HG02642 (cell line): ENCODE measurements at regions not wholly inside any gene's neighbourhood (a gene's known extent, or its start where the extent isn't known, plus 50 kb on each side); places are given as distances from the start of the nearest gene placed in this dataset.
"Not testable (repeated sequence)": the region's sequence is repeated elsewhere in the genome, so short reads cannot be mapped to it uniquely, and the experiment has no call there.

Experiments
- ATAC-seq: cut with Tn5 transposase; IDR thresholded peaks from one replicate; pipeline ENCODE4 v1.9.1; 2021; ENCODE audit warnings: mild to moderate bottlenecking; ENCODE audit not compliant: unreplicated experiment, poor library complexity

DNA sequence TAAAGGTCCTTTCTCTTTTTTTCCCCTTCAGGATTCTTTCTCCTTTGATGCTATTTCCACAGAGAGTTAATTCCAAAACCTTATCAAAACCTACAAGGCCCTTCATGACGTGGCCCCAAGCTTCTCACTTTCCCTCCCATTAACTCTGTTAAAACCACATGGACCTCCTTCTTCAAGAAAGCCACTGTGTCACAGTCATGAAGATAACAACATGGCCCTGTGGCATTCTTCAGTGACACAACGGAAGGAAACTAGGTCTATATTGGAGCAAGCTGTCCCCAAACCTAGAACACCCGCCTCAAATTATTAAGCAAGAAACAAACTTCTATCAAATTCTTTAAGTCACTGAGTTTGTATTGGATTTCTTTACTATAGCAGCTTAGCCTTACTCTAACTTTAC lies 611.1 kb downstream of the NUF2 start:
- no peak for ATAC-seq

DNA sequence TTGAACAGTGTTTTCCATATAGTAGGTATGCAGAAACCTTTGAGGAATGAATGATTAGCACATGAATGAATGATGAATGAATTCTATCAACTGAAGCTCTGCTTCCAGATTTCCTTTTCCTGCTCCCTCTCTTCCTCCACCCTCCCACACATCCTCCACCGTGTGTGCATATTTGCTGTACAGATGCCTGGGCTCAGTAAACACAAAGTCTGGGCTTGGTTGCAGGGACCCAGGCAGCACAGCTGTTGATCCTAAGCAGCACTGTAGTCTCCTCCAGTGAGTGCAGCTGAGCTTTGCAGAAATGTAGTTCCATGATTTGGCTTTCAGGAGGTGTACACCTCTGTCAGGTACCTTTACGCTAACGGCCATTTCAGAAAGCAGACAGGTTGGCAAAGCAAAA lies 611.7 kb downstream of the NUF2 start:
- ATAC-seq, result no peak

DNA sequence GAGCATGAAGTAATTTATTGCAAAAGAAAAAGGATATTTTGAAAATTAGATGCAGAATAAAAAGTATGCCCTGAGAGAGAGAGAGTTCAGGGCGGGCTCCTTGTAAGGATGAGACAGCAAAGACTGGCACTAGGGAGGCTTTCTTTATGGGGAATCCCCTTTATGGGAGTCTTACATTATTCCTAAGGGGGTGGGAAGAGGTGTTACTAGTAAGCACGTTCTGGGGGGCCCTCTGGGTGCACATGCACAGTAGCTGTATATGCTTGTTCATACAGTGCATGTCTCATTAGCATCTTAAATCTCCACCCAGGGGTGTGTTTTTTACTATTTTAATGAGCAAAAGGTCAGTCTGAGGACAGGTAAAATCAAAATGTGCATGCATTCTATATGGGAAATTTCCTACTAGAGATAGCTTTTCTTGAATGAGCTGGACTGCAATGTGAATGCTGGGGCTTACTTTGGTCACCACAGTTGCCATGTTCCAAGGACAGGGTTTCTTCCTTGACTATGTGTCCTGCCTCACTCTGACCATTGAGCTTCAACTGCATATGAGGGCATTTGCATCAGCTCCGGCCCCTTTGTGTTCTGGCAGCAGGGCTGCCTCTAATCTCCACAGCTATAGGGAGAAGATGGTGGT lies 614.1 kb downstream of the NUF2 start:
- ATAC-seq, result no peak

DNA sequence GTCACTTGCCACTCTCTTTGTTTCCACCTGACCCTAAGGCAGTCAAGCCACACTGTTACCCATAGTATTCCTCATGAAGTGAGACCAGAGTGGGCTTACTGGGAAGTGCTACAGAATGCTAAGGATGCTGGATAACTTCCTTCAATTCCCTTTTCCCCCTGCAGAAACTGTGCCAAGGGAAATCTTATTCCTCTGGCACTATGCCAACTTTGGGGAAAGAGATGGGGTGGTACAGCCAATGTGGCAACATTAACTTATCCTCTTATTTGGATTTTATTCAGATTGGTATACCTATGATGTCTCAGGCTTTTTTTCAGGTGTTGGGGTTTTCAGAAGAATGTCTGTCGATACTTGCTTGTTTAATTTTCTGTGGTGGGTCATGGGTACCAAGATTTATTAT lies 599.4 kb upstream of the PBX1 start:
- no peak for ATAC-seq

DNA sequence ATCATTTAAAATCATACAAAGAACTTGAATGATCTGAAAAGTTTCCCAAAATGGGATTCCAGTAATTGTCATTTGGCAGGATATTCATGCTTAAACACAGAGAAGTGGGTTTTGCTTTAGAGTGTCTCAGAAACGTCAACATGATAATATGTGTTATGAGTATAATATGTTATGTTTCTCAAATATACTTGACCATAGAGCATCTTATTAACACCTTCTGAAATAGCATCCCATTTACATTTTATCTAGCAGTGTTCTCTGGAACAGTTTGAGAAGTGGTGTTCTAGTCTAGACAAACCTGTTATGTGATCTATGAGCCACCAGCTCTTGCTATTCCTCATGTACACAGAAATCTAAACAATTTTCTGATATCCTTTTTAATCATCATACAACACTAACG lies 588.8 kb upstream of the PBX1 start:
- no peak for ATAC-seq

DNA sequence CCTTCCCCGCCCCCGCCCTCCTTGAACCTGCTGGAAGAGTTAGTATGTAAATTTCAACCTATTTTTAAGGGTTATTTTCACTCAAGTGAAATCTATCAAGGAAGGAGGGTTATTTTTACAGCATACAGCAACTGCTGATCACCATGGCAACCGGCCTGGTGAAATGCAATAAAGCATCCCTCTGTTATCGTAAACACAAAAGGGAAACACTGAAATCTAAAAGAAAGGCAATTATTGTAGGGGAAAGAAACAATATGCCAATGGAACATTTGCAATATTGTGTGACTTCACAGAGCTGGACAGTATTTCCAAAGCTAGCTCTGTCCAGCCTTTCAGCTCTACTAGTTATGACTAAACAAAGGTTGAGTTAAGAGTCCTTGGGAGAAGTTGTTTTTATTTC lies 588.3 kb upstream of the PBX1 start:
- ATAC-seq, result no peak

DNA sequence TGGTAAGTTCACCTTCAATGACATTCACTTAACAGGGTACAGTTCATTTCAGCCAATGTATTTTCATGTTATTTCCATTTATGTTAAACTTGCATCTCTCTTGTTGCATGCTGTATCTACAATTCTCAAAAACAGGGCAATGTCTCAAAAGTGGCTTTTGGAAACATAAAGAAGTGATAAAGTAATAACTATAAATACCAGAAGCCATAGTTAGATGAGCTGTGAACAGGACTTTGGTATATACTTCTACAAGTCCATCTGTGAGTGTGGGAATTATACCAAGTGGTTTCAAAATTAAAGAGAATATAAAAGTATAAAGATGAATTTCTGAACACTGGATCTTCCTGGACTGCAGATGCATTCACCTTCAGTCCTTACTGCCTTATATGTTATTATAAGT lies 585.4 kb upstream of the PBX1 start:
- ATAC-seq, result no peak

DNA sequence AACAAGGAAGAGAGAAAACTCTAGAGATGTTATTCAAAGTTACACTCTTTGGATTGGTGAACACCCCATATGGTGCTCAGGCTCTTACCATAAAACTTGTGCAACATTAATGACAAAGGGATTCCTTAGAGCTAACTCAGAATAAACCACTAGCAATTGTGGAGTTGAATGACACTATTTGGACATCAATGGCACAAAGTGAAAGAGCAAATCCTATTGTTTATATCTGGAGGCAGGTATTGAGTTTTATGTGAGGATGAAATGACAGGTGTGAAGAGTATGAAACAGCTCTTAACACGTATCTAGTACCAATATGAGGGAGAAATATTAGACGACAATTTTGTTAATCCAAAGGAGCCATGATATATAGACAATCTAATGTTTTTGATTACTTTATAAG lies 584.9 kb upstream of the PBX1 start:
- no peak for ATAC-seq

DNA sequence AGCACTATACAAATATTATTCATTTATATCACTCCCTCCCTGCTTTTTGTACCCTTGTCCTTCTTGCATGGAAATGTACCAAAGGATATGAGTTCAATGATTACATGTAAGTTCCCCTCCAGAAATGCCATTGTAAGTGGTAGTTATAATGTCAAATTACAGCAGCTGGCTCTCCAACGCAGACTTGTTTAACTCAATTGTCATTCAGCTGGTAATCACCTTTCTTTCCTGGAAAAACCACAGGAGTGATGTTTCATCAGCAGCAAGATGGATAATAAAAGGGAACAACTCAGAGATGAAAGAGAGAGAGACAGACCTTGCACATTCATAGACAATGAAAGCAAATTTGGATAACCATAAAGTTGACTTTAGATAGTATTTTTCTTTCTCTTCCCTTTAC lies 578.6 kb upstream of the PBX1 start:
- no peak for ATAC-seq

DNA sequence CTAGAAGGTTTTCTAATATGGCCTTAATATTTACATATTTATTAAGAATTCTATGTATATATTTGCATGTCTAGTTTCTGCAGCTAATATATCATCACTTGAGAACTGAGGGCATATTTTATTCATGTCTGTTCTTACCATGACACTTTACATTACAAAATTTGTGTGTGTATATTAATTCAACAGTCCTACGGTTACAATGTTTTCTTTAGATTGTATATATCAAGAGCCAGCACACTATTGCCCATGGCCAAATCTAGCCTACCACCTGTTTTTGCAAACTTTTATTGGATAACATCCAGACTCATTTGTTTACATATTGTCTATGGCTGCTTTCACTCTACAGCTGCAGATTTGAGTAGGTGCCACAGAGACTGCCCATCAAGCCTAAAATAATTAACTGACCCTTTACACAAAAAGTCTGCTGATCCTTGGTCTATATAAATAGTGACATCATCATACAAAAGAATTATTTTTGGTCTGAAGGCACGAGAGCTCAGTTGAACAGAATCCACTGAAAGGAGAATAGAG lies 577.4 kb upstream of the PBX1 start:
- ATAC-seq, result no peak

DNA sequence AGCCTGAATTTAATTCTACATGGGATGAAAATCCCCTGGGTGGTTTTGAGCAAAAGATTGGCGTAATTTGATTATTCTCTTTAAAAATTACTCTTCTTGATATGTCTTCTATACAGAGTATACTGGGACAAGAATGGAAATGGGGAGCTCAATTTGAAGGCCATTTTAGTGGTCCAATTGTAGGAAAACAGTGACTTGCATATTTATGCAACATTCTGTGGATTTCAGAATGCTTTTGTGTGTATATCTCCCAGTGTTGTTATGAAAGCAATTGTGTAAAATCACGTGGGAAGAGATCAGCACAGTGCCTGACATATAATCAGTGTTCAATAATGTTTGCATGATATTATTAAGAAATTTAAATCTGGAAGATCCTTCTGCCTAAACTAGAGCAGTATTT lies 575.9 kb upstream of the PBX1 start:
- ATAC-seq, result no peak

DNA sequence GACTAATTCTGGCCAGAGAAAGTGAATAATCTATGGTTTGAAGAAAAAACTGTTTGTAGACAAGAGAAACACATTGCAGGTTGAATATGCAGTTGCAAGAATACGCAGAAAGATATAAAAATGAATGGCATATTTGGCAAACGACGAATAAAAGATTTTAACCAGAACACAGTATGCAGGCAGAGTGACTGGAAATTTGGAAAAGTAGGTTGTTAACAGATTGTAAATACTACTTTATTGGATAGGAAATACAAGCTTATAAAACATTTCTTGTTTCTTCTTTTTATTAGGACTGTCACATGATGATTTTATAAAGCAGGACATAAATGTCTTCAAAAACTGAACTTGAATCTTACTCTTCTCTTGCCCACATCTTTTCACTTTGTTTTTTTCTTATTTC lies 573.3 kb upstream of the PBX1 start:
- ATAC-seq, result no peak

DNA sequence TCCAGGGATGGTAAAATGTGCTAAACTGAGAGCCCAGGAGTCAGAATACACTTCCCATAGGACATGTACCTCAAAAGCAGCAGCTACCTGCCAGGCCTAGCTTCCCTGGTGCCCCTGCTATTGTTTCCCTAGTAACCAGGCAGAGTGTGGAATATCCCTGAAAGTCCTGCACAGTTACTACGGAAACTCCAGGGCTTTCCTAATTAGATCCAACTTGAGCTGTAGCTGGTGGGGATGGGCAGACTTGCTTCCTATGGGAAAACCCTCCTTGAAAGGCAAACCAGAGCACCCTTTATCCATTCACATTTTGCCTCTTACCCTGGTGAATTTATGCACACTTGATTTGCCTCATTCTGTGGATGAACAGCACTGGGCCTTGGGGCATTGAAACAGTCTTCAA lies 559.9 kb upstream of the PBX1 start:
- no peak for ATAC-seq

DNA sequence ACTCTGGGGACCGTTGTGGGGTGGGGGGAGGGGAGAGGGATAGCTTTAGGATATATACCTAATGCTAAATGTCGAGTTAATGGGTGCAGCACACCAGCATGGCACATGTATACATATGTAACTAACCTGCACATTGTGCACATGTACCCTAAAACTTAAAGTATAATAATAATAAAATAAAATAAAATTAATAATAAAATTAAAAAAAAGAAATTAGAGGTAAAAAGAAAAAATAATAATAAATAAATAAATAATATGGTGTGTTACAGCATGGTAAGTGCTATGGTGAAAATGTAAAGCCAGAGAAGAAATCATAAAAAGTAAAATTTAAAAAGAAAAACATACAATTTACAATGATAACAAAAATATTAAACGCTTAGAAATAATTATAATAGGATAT lies 552.8 kb upstream of the PBX1 start:
- not testable (repeated sequence) for ATAC-seq

DNA sequence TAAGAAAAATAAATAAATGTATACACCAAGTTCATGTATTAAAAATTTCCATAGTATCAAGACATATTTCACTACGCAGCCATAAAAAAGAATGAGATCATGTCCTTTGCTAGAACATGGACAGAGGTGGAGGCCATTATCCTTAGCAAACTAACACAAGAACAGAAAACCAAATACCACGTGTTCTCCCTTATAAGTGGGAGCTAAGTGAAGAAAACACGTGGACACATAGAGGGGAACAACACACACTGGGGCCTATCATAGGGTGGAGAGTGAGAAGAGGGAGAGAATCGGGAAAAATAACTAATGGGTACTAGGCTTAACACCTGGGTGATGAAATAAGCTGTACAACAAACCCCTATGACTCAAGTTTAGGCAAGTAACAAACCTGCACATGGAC lies 552.4 kb upstream of the PBX1 start:
- no peak for ATAC-seq

DNA sequence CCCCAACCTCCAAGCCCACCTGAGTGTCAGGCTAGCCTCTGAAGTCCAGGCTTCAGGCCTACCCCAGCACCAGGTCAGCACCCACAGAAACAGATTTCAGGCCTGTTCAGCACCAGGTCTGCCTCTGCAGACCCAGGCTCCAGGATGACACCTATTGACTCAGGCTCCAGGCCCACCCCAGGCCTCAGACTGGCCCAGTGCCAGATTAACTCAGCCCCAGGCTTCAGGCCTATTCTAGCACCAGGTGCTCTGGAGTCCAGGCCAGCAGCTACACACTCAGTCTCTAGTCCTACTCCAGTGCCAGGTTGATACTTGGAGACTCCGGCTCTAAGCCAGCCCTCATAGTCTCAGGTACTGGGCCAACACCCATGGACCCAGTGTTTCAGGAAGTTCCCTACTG lies 541.7 kb upstream of the PBX1 start:
- ATAC-seq, result no peak

DNA sequence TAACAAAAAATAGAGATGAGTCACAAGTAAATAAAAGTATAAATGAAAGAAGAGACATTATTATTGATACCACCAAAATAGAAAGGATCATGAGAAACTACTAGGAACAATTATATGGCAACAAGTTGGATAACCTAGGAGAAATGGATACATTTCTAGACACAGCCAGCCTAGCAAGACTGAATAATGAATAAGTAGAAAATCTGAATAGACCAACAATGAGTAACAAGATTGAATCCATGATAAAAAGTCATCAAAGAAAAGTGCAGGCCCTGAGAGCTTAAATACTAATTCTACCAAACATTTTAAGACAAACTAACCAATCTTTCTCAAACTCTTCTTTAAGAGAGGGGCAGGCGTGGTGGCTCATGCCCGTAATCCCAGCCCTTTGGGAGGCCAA lies 538.6 kb upstream of the PBX1 start:
- no peak for ATAC-seq

DNA sequence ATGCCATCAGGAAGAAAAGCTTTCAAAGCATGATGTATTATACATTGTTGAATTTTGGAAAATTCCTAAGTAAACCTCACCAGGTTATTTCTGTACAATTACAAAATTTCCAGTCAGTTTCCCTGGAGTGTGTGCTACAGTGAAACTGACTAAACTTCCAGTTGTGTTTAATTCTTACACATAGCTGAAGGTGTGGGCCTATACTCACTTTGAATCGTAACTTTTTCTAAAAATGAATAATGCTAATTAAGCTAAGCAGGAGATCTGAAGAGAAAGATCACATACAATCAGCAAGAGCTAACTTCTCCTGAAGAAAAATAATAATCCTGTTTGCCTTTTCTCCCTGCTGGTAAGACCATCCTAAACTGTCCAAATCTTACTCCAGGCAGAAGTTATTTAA lies 537.2 kb upstream of the PBX1 start:
- ATAC-seq, result no peak

DNA sequence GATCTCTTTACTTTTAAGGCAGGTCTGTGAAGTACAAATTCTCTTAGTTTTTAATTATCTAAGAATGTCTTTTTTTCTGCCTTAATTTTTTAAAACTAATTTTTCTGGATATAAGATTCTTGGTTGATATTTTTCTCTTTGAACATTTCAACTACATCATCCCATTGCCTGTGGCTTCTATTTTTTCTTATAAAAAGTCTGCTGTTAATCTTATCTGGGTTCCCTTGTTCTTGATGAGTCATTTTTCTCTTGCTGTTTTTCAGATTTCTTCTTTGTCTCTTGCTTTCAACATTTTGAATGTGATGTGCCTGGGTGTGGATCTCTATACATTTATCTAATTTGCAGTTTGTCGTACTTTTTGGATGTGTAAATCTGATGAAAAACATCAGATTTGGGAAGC lies 525.2 kb upstream of the PBX1 start:
- ATAC-seq, result no peak

DNA sequence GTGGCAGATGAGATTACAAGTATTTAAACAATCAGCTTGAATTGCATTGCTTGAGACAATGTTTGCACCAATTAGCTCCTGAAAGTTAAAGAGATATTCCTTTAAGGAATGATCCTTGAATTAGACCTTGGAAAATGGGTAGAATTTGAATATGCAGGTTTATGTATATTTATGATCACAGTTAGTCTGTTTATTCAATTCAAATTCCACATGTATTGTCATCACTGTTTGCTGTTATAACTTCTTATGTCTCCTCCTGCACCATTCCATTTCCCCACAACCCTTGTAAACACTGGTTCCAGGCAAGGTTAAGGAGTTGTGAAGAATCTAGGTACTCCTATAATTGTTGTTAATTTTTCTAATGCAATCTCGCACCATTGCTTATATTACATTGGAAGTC lies 518.2 kb upstream of the PBX1 start:
- no peak for ATAC-seq

DNA sequence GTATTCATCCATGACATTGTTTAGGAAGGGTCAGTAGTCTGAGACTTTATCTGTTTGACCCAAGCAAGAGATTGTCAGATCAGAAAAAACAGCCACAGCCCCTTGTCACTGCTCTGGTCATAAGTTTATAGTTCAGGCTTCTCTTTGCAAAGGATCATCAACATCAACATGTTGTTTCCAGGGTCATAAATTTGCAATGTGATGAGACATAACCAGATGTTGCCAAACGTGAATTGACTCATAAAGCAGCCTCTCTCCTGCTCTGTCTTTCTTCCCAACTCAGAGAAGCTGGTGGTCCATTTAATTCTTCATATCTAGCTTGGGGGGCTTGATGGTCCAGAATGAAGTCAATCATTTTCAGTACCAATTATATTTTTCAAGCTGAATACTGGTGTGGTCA lies 507.2 kb upstream of the PBX1 start:
- ATAC-seq, result no peak

DNA sequence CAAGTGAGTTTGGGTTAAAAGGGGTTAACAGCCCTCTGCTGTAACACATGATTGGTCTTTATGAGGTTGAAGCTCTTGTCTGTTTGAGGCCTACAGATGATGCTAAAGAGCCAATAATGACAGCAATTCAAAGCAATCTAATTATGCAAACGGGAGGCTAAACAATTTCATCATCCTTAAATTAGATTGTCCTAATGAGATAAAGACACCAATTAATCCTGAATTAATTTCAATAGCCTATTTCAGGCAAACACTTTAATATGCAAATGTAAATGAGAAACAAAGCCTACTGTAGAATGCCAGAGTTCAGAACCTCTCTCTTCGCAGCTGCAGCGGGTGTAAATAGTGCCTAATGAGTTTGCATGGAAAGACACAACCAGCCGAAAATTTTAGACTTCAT lies 504.7 kb upstream of the PBX1 start:
- no peak for ATAC-seq

DNA sequence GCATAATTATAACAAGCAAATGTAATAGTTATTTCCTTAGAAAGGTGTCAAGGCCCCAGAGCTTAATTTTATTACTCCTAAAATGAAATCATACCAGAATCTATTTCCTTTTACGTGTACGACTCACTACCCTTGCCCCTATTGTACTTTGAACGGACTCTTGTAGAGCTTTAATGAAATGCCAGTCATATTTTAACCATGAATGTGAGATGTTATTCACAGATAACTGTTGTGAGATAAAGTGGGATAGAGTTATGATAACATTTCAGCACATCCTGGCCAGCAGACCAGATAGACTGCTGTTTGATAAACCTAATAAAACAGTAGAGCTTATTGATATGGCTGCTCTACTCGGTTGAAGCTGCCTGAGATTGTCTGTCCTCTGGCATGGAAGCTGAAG lies 500.8 kb upstream of the PBX1 start:
- ATAC-seq, result no peak
